ENCODE measurements at regions not wholly inside any gene's neighbourhood (a gene's known extent, or its start where the extent isn't known, plus 50 kb on each side); places are given as distances from the start of the nearest gene placed in this dataset.

GRCh38 chr6:25122001-25122400 is 157.2 kb upstream of the CARMIL1 start:
- TF ChIP-seq SP1 (IDR thresholded peaks at IDR 0.05; ENCODE audit: low read depth, low read length): no peak
- TF ChIP-seq POLR2AphosphoS5 (IDR thresholded peaks at IDR 0.05; ENCODE audit: low read length): no peak
- no peak for TF ChIP-seq IRF5 (IDR thresholded peaks at IDR 0.05; ENCODE audit: borderline replicate concordance)
- no peak for TF ChIP-seq GABPA (IDR thresholded peaks at IDR 0.05; ENCODE audit: low read depth)
- TF ChIP-seq ZNF24 (IDR thresholded peaks at IDR 0.05): no peak
- TF ChIP-seq CTCF (IDR thresholded peaks at IDR 0.05 in 2 of 3, conservative IDR thresholded peaks at IDR 0.05 in 1 of 3; ENCODE audit: control insufficient read depth in 2 of 3, extremely low read depth in 1 of 3, insufficient read depth in 1 of 3, low read depth in 3 of 3, low read length in 3 of 3): no peak
- TF ChIP-seq ATF2 (IDR thresholded peaks at IDR 0.05; ENCODE audit: low read length): no peak
- no peak for TF ChIP-seq JUNB (IDR thresholded peaks at IDR 0.05)
- no peak for TF ChIP-seq MYC (IDR thresholded peaks at IDR 0.05; ENCODE audit: insufficient read depth, insufficient read length, insufficient replicate concordance, low read length, severe bottlenecking)
- no peak for TF ChIP-seq CBX5 (IDR thresholded peaks at IDR 0.05; ENCODE audit: low read depth)
- no peak for TF ChIP-seq RFX5 (IDR thresholded peaks at IDR 0.05; ENCODE audit: low read depth, low read length)
- no peak for TF ChIP-seq POLR2A (IDR thresholded peaks at IDR 0.05; ENCODE audit: low read depth, low read length)
- TF ChIP-seq IRF3 (IDR thresholded peaks at IDR 0.05): no peak

Data from GM12878 (cell line).